H1 (cell line): ENCODE measurements at regions not wholly inside any gene's neighbourhood (a gene's known extent, or its start where the extent isn't known, plus 50 kb on each side); places are given as distances from the start of the nearest gene placed in this dataset.

Experiments
- CTCF ChIA-PET: fragments of 300-600 bp; sonication (Branson Sonifier 250); formaldehyde crosslinking; loops from one replicate; lab custom pipeline; 2021; ENCODE audit not compliant: partially characterized antibody; lab: Charles Lee
- POLR2A ChIA-PET: fragments of 300-600 bp; sonication (Branson Sonifier 250); formaldehyde crosslinking; loops from one replicate; lab custom pipeline; 2021; ENCODE audit warnings: inconsistent platforms; ENCODE audit not compliant: partially characterized antibody; lab: Charles Lee
- DNase-seq, 2 experiments: peaks; one replicate each; pipeline versions ENCODE4 v3.0.0 to v3.0.0-alpha.2; 2010 to 2022; ENCODE audit warnings: low spot score in 2 of 2, low read depth in 1 of 2, mixed read lengths in 1 of 2
- FAIRE-seq: peaks from 2 replicates; lab custom pipeline; 2011; peaks lifted over from hg19 to GRCh38; lab: Jason Lieb, UNC
- H2AFZ ChIP-seq: 2 replicates; pipeline ENCODE4 v1.8.1; 2012; ENCODE audit warnings: low read length, inconsistent platforms
- H2AK5ac ChIP-seq: 2 replicates; pipeline ENCODE4 v1.6.1; 2013; ENCODE audit warnings: low read depth, low read length
- H2BK120ac ChIP-seq: replicated peaks from 2 replicates; pipeline ENCODE3; 2013; ENCODE audit warnings: low read depth, low read length, inconsistent platforms
- H2BK12ac ChIP-seq: 2 replicates; pipeline ENCODE4 v1.6.1; 2013; ENCODE audit warnings: low read depth, low read length
- H2BK15ac ChIP-seq: 2 replicates; pipeline ENCODE4 v1.6.1; 2013; ENCODE audit warnings: low read length
- H2BK20ac ChIP-seq: 2 replicates; pipeline ENCODE4 v1.6.1; 2013; ENCODE audit warnings: low read length
- H2BK5ac ChIP-seq: 2 replicates; pipeline ENCODE4 v1.6.1; 2013; ENCODE audit warnings: low read depth, low read length
- H3K14ac ChIP-seq: 2 replicates; pipeline ENCODE4 v1.6.1; 2013; ENCODE audit warnings: inconsistent platforms; ENCODE audit not compliant: insufficient read length
- H3K18ac ChIP-seq: 2 replicates; pipeline ENCODE4 v1.6.1; 2013; ENCODE audit warnings: low read length; ENCODE audit errors: extremely low read depth
- H3K23ac ChIP-seq: 2 replicates; pipeline ENCODE4 v1.6.1; 2013; ENCODE audit warnings: inconsistent platforms; ENCODE audit not compliant: insufficient read length
- H3K23me2 ChIP-seq: 2 replicates; pipeline ENCODE4 v1.6.1; 2013; ENCODE audit warnings: low read depth, low read length
- H3K27ac ChIP-seq: 2 replicates; pipeline ENCODE4 v1.6.1; 2011; ENCODE audit warnings: low read depth, low read length, inconsistent platforms
- H3K27me3 ChIP-seq, 4 experiments: replicated peaks in 1 of 4; 1 replicate in 1 of 4; 2 replicates in 3 of 4; pipeline versions ENCODE4 v1.6.1 to v1.8.1; 2011 to 2013; ENCODE audit warnings: low read length in 3 of 4, mild to moderate bottlenecking in 3 of 4, inconsistent platforms in 2 of 4, mixed read lengths in 2 of 4, moderate library complexity in 1 of 4; ENCODE audit not compliant: control insufficient read depth in 3 of 4, insufficient read depth in 3 of 4; ENCODE audit errors: extremely low read depth in 1 of 4
- H3K36me3 ChIP-seq, 4 experiments: 2 replicates each; pipeline versions ENCODE4 v1.6.1 to v1.8.1; 2011 to 2013; ENCODE audit warnings: mild to moderate bottlenecking in 4 of 4, low read length in 3 of 4, moderate library complexity in 2 of 4, control low read depth in 1 of 4, inconsistent platforms in 1 of 4; ENCODE audit not compliant: insufficient read depth in 4 of 4, control insufficient read depth in 2 of 4
- H3K4ac ChIP-seq: replicated peaks from 2 replicates; pipeline ENCODE3; 2013; ENCODE audit warnings: low read length, low read depth, mixed read lengths, inconsistent platforms; ENCODE audit not compliant: insufficient read length
- H3K4me1 ChIP-seq, 4 experiments: replicated peaks in 1 of 4; 1 replicate in 1 of 4; 2 replicates in 3 of 4; pipeline versions ENCODE4 v1.6.1 to v1.8.1; 2011 to 2013; ENCODE audit warnings: low read length in 3 of 4, inconsistent platforms in 2 of 4, mixed read lengths in 1 of 4; ENCODE audit not compliant: insufficient read depth in 4 of 4, control insufficient read depth in 3 of 4
- H3K4me2 ChIP-seq, 2 experiments: 2 replicates each; pipeline versions ENCODE4 v1.6.1 to v1.8.1; 2011 to 2013; ENCODE audit warnings: low read depth in 2 of 2, low read length in 2 of 2, control low read depth in 1 of 2, inconsistent platforms in 1 of 2, mild to moderate bottlenecking in 1 of 2; ENCODE audit not compliant: insufficient read depth in 1 of 2
- H3K4me3 ChIP-seq, 4 experiments: fragments of 200-600, 300-600 bp in 1 of 4; sonication (generic), shearing (Covaris generic), sonication (Bioruptor Twin) in 1 of 4; 2 replicates each; pipeline versions ENCODE4 v1.5.1 to v1.8.1; 2011 to 2016; ENCODE audit warnings: low read length in 4 of 4, low read depth in 3 of 4, control low read depth in 2 of 4, inconsistent platforms in 2 of 4, mild to moderate bottlenecking in 2 of 4, mixed read lengths in 1 of 4, moderate library complexity in 1 of 4; ENCODE audit not compliant: insufficient read depth in 2 of 4; ENCODE audit errors: extremely low read depth in 1 of 4
- H3K56ac ChIP-seq: replicated peaks from 2 replicates; pipeline ENCODE3; 2013; ENCODE audit warnings: low read depth, mild to moderate bottlenecking, mixed read lengths, low read length, inconsistent platforms; ENCODE audit not compliant: insufficient read length
- H3K79me1 ChIP-seq: 2 replicates; pipeline ENCODE4 v1.6.1; 2013; ENCODE audit warnings: low read depth, low read length, control low read depth
- H3K79me2 ChIP-seq, 2 experiments: 2 replicates each; pipeline versions ENCODE4 v1.6.1 to v1.8.1; 2012 to 2013; ENCODE audit warnings: low read length in 2 of 2, mild to moderate bottlenecking in 2 of 2, inconsistent platforms in 1 of 2; ENCODE audit not compliant: insufficient read depth in 2 of 2, control insufficient read depth in 1 of 2
- H3K9ac ChIP-seq, 4 experiments: replicated peaks in 1 of 4; 1 replicate in 1 of 4; 2 replicates in 3 of 4; pipeline versions ENCODE4 v1.6.1 to v1.8.1; 2011 to 2013; ENCODE audit warnings: low read depth in 3 of 4, low read length in 3 of 4, control low read depth in 2 of 4, mild to moderate bottlenecking in 2 of 4, moderate library complexity in 2 of 4, inconsistent platforms in 1 of 4; ENCODE audit errors: extremely low read depth in 1 of 4
- H3K9me3 ChIP-seq, 2 experiments: 2 replicates each; pipeline versions ENCODE4 v1.6.1 to v1.8.1; 2012 to 2013; ENCODE audit warnings: mild to moderate bottlenecking in 2 of 2, moderate library complexity in 2 of 2, control low read depth in 1 of 2, inconsistent platforms in 1 of 2, low read depth in 1 of 2, low read length in 1 of 2, mixed read lengths in 1 of 2; ENCODE audit not compliant: insufficient read depth in 2 of 2
- H4K20me1 ChIP-seq, 2 experiments: replicated peaks in 1 of 2; 2 replicates each; pipeline versions ENCODE3 to v1.8.1; 2011 to 2013; ENCODE audit warnings: inconsistent platforms in 2 of 2, low read length in 2 of 2, mild to moderate bottlenecking in 1 of 2; ENCODE audit not compliant: insufficient read depth in 2 of 2, control insufficient read depth in 1 of 2
- H4K5ac ChIP-seq: 2 replicates; pipeline ENCODE4 v1.6.1; 2013; ENCODE audit warnings: low read length, low read depth, mixed read lengths, inconsistent platforms; ENCODE audit not compliant: insufficient read length
- H4K8ac ChIP-seq: 2 replicates; pipeline ENCODE4 v1.8.0; 2013; ENCODE audit warnings: mild to moderate bottlenecking, moderate library complexity, low read length, inconsistent platforms; ENCODE audit not compliant: insufficient read depth; ENCODE audit errors: extremely low read depth
- H4K91ac ChIP-seq: replicated peaks from 2 replicates; pipeline ENCODE3; 2013; ENCODE audit warnings: low read length, mixed read lengths, inconsistent platforms; ENCODE audit not compliant: insufficient read length
- CEBPB ChIP-seq: IDR thresholded peaks from 2 replicates; pipeline ENCODE4 v1.6.1; 2012; ENCODE audit warnings: low read depth, low read length
- CHD1 ChIP-seq: IDR thresholded peaks from 2 replicates; pipeline ENCODE4 v1.6.1; 2012; ENCODE audit warnings: low read depth, low read length, improper control_type of control experiment
- FOSL1 ChIP-seq: IDR thresholded peaks from 2 replicates; pipeline ENCODE4 v1.6.1; 2011; ENCODE audit warnings: mild to moderate bottlenecking, low read depth, low read length, moderate library complexity; ENCODE audit not compliant: insufficient read depth
- JUND ChIP-seq: IDR thresholded peaks from 2 replicates; pipeline ENCODE4 v1.6.1; 2011; ENCODE audit warnings: mild to moderate bottlenecking, improper control_type of control experiment, low read length
- KDM1A ChIP-seq: fragments of 200-600, 300-600 bp; sonication (generic); IDR thresholded peaks from 2 replicates; pipeline ENCODE4 v1.7.1; 2016; ENCODE audit warnings: mild to moderate bottlenecking, low read length, borderline replicate concordance
- KDM5A ChIP-seq: fragments of 200-600 bp; IDR thresholded peaks from 2 replicates; pipeline ENCODE4 v1.7.1; 2012; ENCODE audit warnings: mild to moderate bottlenecking, low read length, inconsistent platforms, mixed read lengths
- POLR2A ChIP-seq, 2 experiments: IDR thresholded peaks; 1 replicate in 1 of 2; 2 replicates in 1 of 2; pipeline ENCODE4 v1.6.1; 2011; ENCODE audit warnings: low read depth in 2 of 2, low read length in 2 of 2, mild to moderate bottlenecking in 2 of 2; ENCODE audit errors: control extremely low read depth in 1 of 2
- SP2 ChIP-seq: IDR thresholded peaks from 2 replicates; pipeline ENCODE4 v1.6.1; 2012; ENCODE audit warnings: mild to moderate bottlenecking, low read length, inconsistent platforms
- SRF ChIP-seq: IDR thresholded peaks from 2 replicates; pipeline ENCODE4 v1.6.1; 2011; ENCODE audit warnings: mild to moderate bottlenecking, low read depth, low read length, moderate library complexity
- SUZ12 ChIP-seq: fragments of 200-600 bp; sonication (generic); IDR thresholded peaks from 2 replicates; pipeline ENCODE4 v1.6.1; 2012; ENCODE audit warnings: mild to moderate bottlenecking, inconsistent platforms, low read length, moderate library complexity, mixed read lengths
- WGBS, 2 experiments: shearing (Covaris generic) in 1 of 2; methylation state at CpG; one replicate each; pipeline versions ENCODE4 v1.1.6 to v1.1.7; 2013 to 2015; ENCODE audit warnings: low lambda C conversion rate in 2 of 2, mixed read lengths in 2 of 2, inconsistent platforms in 1 of 2, low coverage in 1 of 2, missing lambda C conversion rate in 1 of 2; ENCODE audit not compliant: insufficient replicate concordance in 2 of 2, insufficient coverage in 1 of 2, insufficient read length in 1 of 2; ENCODE audit errors: extremely low coverage in 1 of 2, missing lambda C conversion rate in 1 of 2; 5-methylcytosine and 5-hydroxymethylcytosine counted together

DNA sequence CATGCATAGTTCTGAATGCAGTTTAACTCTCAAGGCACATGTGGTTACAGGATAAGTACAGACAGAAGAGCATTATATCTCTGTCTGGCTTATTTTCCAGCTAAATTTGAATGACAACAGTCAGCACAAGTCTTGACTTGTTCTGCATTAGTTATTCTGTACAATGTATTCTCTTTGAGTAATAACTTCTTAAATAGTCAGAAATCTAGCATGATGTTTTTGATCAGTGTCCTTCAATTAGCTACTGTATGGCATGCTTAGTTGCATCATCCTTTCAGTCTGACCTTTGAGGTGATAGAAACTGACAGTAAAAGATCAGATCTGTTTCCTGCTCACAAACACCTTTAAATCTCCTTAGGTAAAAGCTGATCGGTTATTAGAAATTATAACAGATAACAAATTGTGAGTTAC, 118.1 kb downstream of the ARL4A start:
- H3K9ac ChIP-seq = no peak overlapping the region
- no peaks in the 10 kb centered on the region for H3K9me3 ChIP-seq
- H2BK15ac ChIP-seq = no peak overlapping the region
- no peak overlapping the region for H2BK5ac ChIP-seq
- no peak overlapping the region for H4K91ac ChIP-seq
- no peaks in the 10 kb centered on the region for H4K20me1 ChIP-seq
- peaks cover 0 to 6% (median 1%) of the 10 kb centered on the region in 4 experiments; a peak in 2 of 7 replicates for H3K4me1 ChIP-seq
- 79% methylated on average over 1 of the region's 1 CpG; no CpG with 5 or more reads in 1 of the 2 experiments for WGBS, 2 experiments
- H3K36me3 ChIP-seq = no peaks in the 10 kb centered on the region
- no peaks in the 10 kb centered on the region for H3K79me2 ChIP-seq
- no peak for DNase-seq
- no peaks in the 10 kb centered on the region for H3K23me2 ChIP-seq
- H3K27me3 ChIP-seq = no peaks in the 10 kb centered on the region
- H3K79me1 ChIP-seq = no peaks in the 10 kb centered on the region
- H3K23ac ChIP-seq = no peak overlapping the region
- H2BK120ac ChIP-seq = no peak overlapping the region
- H2AFZ ChIP-seq = peak overlapping the region; percentile 46; the same call in 1 of the 2 replicates
- CTCF ChIA-PET = no interaction called here
- H2BK12ac ChIP-seq = no peak overlapping the region
- no peak overlapping the region for H3K4me2 ChIP-seq
- no peak overlapping the region for H3K4me3 ChIP-seq
- H4K8ac ChIP-seq = no peak overlapping the region
- H3K56ac ChIP-seq = no peak overlapping the region
- no peak overlapping the region for H2AK5ac ChIP-seq
- no peak overlapping the region for H3K14ac ChIP-seq
- POLR2A ChIA-PET = no interaction called here
- H2BK20ac ChIP-seq = no peak overlapping the region
- no peak for FAIRE-seq
- no peak overlapping the region for H3K27ac ChIP-seq
- H4K5ac ChIP-seq = no peak overlapping the region
- H3K18ac ChIP-seq = no peak overlapping the region
- H3K4ac ChIP-seq = no peak overlapping the region
- TF ChIP-seq FOSL1 (no peak), SUZ12 (no peak), POLR2A (IDR thresholded peaks at IDR 0.05; ENCODE audit: control extremely low read depth in 1 of 2, low read depth in 2 of 2, low read length in 2 of 2) (no peak), KDM1A (no peak), JUND (no peak), CHD1 (no peak), SP2 (no peak), CEBPB (no peak), SRF (no peak), KDM5A (no peak)
